Activated CD8-positive, alpha-beta memory T cell treated with anti-CD3 and anti-CD28 coated beads for 1 hour (primary cell): ENCODE measurements at regions not wholly inside any gene's neighbourhood (a gene's known extent, or its start where the extent isn't known, plus 50 kb on each side); places are given as distances from the start of the nearest gene placed in this dataset.

ENCODE experiments used
- DNase-seq, 2 donors: peaks; one replicate each; pipeline ENCODE4 v3.0.0-alpha.2; 2020; ENCODE audit warnings: low read depth in 1 of 2; ENCODE audit errors: extremely low read depth in 1 of 2

DNA sequence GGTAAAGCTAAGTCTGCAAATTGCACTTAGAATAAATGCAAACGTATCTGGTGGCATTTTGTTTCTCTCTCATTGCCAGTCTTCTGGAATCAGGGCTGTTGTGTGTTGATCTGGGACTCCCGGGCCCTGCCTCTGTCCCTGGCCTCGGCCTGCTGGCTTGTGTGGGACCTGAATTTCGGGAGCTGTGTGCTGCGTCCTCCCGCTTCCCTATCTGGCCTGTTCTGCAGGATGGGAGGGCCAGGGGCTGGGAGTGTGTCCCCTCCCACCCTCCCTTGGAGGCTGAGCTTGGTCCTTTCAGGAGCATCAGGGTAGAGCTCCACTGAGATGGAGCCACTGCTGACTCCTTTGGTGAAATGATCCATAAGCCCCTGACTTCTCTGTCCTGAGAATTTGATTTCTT, 118.5 kb downstream of the ACKR3 start:
- DNase-seq = no peak

DNA sequence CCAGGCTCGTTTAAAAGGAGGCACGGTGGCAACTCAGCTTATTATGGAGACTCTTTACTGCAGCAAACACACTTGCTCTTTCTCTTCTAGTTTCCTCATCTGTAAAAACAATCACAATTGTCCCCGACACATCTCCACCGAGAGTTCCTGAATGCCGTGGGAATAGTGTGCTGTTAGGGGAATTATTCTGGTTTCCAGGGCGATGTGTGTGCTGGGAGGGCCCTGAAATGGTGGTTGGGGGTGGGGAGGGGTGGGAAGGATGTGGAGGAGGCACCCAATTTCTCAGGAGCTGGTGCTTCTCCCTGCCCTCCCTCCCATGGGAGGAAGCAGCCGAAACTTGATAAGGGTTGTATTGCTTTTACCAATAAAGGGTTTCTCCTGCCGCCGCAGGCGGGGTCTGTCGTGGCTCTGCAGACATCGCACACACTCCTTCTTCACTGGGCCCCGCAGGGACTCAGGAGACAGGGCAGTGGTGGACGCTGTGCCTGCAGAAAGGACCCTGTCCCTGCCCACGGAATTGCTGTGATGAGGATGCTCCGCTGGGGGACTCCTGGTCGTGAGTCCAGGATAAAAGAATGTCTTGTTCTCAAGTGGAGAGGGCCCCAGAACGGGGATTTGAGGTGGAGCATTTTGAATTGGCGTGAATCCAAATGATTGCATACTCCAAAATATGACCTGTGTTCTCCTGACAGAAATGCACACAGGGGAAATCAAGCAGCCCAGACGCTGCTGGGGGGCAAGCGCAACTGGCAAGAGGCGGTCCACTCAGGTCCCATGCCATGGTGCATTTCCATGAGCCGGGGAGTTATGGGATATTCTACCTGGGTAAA, 119.2 kb downstream of the ACKR3 start:
- no peak for DNase-seq

DNA sequence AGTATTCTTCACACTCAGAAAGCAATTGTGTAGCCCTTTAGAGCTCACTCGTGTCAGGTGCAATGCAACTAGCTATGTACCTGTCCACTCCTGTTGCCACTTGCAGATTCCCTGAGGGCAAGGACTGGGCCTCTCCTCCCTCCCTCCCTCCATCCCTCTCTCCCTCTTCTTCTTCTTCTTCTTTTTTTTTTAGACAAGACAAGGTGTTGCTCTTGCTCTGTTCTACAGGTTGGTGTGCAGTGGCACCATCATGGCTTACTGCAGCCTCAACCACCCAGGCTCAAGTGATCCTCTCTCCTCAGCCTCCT, 119.7 kb downstream of the ACKR3 start:
- no peak for DNase-seq

DNA sequence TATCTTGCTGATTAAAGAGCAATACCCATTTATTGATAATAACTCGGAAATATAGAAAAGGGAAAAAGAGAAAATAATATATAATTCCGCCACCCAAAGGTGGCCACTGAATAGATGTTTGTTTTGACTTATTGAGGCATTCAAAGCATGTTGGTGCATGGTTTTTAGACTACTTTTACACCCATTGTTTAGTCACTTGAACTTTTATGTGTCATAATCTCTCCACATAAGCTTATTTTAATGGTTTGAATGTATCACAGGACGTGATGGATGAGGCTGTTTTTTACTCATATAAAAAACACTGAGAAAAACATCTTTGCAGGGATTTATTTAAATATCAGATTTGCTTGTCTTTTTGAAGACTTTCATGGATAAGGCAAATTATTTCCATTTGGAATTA, 120.4 kb downstream of the ACKR3 start:
- no peak for DNase-seq

DNA sequence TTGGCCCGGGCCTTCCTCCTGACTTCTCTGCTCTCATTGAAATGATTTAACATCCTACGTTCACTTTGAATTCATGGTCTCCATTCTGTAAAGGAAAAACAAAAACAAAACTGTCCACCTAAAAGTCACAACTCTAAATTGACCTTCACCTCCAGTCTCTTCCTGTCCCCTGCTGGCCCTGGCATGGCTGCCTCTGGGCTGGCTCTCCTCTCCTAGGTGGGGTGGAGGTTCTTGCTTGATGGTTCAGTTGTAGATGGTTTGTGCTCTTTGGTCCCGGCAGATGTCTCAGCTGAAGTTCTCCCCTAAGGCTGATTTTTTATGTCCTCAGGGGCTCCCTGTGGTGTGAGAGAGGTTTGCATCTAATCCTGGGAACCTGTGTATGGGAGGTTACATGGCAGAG, 121.1 kb downstream of the ACKR3 start:
- DNase-seq = no peak

DNA sequence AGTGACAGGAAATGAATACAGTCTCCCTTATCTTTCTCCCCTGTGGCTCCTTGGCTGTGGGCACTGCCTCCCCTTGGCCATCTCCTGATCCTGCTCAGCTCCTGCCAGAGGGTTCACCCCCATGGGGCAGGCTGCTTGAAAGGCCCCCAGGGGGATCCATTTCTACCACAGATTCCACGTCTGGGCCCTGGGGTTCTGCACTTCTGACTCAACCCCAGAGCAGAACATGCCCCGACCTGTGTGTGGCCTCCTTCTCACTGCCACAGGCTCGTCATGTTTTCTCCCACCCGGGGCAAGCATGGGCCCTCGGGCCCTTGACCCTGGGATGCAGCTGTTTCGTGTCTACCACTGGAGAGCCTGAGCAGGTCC, 122.2 kb downstream of the ACKR3 start:
- no peak for DNase-seq

DNA sequence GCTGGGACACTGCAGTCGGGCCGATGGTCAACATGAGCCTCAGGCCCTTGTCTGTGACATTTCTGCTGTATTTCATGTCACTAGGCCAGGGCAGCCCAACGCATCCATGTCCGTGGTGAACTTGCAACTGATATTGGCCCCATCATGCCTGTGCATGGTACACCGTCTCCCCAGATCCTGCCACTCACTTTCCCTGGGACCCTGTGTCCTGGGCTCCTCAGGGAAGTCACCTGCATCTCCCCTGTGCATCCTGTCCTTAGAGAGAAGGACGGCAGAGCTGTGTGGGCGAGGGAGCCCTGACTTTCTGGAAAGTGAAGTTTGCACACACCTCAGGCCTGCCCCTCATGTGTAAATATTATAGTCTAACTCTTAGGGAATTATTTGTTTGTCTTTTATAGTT, 123.3 kb downstream of the ACKR3 start:
- no peak for DNase-seq

DNA sequence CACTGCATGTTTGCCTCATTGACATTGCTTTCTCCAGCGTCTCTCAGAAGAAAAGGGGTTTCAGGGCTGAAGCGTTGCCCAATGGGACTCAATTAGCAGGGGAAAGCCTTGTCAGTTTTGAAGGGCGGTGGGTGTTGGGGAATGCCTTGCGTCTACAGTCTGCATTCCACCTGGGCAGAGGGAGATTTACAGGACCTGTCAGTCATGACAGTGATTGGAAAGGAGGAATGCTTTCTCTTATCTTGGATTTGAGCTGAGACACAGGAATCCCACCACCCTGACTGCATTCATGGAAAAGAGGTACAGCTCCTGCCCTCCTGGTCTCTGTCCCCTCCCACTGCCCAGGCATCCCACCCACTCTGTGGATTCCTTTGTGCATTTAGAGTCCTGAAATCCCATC, 123.9 kb downstream of the ACKR3 start:
- no peak for DNase-seq

DNA sequence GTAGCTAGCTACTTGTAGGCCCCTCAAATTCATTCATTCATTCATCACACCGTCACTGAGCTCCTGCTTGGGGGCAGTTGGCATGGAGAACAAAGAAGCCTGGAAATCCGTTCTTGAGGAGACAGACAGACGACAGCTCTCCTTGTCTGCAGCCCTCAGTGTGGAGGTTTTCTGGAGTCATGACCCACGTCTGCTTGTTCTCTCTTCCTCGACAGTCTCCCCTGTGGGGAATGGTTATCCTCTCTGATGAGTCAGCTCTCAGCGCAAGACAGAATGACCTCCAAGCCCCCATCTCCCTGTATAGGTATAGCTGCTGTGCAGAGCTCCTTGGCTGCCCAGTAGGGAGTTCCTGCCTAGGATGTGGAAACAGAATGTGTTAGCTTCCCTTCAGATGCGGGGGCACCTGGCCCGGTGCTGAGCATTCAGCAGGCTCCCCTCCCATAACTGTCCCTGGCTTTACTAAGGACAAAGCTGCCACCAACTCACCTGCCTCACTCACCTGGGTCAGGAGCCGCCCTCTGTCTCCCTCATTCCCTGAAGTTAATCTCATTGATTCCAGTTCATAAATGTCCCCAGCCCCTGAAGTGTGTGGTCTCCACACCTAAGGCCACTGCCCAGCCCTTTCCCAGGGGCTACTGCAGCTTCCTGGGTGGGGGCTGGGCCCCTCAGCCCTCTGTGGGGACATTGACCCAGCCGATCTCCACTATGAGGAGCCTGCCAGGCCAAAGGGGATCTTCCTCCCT, 124.7 kb downstream of the ACKR3 start:
- DNase-seq = no peak

DNA sequence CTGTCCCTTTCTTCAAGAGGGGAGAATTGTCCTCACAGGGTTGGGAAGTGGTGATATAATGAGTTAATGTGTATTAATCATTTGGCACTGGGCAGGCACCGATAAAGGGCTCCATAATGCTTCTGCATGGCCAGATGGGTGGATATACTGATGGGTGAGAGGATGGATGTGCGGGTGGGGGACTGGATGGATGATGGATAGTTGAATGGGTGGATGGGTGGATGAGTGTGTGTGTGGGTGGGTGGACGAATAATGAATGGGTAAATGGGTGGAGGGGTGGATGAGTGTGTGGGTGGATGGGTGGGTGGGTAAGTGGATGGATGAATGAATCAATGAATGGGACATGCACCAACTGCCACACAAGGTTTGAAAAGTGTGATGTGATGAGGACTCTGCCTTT, 127.2 kb downstream of the ACKR3 start:
- no peak for DNase-seq

DNA sequence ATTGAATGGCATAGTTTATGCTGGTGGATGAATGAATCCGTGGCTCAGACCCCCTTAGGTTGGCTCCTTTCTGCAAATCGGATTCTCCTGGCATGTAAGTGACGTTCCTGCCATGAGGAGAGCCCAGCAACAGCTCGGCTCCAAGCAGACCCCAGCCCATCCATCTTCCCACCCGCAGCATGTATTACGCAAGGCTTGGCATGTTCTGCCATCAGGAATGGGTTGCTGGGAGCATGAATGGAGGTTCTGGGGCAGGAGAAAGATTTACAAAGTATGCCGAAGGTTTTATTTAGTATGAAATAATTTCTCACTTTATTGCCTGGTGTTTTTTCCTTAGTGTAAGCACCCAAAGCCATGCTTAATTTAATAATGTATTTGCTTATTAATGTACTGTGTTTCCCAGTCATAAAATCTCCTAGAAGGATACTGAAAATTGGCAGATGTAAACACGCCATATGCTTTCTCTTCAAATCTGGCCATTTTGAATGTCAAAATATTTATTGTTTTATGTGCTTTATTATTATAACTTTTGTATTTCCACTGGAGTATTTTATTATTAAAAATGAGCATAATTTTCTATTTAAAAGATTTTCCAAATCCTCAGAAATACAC, 128.5 kb downstream of the ACKR3 start:
- DNase-seq = no peak

DNA sequence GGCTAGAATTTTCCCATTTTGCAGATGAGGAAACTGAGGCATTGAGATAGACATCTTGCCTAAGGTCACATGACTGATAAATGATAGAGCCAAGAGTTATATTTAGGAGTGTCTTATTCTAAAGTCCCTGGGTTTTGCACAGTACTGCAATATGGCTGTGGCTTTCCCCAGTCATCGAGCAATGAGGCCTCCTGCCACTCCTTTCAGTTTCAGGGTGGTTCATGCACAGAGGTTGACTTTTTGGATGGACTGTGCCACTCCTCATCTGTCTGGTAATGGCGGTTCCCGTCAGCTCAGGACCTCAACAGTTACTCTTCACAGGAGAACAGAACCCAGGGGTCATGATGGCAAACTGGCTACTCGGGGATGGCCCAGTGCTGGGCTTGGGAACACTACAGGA, 131.1 kb downstream of the ACKR3 start:
- no peak for DNase-seq

DNA sequence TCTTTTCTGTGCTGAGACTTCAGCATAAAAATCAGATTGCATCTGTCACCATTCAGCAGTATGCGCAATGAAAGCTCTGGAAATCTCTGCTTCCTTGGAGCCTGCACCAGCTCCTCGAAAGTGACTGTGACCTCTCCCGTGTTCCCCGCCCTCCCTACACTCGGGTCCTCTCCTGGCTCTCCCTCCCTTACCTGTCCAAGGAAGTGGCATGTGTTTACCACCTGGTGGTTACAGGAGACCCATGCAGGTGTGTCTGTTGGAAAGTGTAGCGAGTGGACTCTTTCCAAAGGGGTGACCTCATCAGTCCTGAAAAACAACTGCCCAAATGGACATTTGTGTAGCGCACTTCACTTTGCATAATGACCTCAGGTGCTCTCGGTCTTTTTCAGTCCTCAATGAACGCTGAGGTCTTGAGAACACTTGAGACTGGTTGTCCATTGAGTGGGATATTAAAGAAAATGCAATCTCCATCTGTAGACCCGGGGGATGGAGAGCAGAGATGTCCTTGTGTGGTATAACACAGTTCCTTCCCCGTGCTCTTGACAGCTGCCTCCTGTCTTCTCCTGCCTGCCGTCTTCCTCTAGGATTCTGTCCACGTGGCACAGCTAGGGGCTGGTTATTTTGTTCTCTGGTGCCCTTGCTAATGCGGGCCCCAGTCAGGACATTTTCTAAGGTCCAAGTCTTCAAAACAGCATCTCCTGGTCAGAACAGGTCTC, 133.2 kb downstream of the ACKR3 start:
- DNase-seq = no peak

DNA sequence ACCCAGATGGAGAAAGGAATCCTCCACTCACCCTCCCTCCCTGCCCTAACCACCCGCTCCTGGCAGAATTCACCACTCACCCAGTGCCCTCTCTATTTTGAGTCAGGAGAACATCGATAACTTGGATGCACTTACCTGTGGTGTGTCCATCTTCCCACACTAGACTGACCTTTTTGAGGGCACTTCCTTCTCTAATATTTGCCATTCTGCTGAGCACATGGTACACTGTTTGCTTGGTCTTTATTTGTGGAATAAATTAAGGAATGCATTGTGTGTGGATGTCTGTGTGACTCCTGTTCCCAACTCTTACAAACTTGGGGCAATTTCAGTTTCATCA, 133.7 kb downstream of the ACKR3 start:
- no peak for DNase-seq

DNA sequence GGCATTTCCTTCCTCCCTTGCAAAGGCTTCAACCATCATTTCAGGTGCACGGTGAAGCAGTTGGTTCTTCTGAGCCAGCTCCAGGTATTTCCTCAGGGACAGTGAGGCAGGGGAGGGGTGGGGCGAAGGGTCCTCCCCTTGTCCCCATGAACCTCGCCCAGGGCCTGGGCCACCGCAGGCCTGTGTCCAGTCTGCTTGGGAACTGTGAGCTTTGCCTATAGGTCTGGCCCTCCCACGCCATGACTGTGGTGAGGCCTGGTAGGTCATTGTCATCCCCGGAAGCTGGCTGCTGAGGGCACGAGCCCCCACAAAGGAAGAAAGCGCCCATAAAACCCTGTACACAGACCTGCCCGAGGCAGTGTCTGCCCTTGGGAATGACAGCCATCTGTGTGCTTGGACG, 134.3 kb downstream of the ACKR3 start:
- DNase-seq = no peak

DNA sequence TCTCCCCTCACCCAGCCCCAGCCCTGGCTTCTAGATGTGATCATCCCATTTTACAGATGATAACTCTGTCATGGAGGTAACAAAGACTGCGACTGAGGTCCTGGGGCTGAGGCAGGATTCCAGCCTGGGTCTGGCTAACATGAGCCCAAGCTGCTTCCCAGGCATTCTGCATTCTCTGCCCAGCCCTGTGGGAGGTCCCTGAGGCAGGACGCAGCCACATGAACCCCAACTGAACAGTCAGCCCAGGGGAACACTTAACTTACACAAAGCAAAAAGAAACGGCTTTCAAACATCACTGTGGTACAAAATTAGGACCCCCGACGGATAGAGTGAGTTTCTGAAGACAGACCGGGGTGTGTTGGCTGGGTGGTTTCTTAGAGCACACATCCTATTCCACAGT, 135.3 kb downstream of the ACKR3 start:
- no peak for DNase-seq

DNA sequence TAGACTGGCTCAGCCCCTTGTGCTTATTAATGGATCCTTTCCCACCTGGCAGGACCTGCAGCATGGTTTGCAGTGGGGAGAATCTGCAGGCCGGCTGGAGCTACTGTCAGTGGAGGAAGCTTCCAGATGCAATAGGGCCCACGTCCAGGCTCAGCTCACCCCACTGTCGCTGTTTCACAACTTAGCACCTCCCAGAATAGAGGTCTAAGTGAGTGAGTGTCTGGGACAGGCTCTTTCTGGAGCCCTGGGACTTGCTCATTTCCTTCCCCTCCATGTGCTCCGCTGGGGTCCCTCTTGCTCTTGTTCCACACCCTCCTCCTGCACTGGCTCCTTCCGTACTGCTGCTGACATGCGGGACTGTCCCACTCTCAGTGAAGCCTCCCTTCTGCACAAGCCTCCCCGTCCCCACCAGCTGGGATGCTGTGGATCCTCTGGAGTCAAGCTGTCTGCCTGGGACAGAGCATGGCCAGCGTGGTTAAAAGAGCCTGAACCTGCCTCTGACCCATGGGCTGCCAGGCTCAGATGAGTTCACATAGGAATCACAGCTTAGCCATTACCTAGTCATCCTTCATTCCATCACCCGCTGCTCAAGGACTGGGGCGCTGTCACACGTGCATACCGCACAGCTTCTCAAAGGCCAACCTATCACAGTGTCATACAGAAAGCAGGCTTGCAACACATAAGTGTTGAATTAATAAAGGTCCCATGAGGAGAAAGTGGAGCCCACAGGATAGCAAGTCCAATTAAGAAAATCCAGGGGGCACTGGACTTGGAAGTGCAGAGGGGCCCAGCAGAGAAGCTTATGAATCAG, 135.9 kb downstream of the ACKR3 start:
- no peak for DNase-seq

DNA sequence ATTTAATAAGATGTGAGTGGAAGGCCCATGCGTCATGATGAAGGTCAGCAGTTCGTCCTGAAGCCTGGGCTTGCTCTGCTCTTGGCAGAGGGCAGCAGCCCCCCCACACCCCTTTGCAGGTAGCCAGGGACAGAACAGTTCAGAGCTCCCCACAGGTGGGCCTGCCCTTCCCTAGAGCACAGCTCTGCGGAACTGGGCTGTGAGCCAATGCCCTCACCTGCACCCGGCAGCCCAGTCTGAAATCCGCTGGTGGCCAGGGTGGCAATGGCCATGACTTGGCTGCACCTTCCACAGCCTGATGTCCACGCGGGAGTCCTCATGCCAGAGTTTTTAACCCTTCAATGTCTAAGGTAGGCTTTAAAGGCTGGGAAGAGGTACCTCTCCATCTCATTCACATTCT, 136.7 kb downstream of the ACKR3 start:
- no peak for DNase-seq

DNA sequence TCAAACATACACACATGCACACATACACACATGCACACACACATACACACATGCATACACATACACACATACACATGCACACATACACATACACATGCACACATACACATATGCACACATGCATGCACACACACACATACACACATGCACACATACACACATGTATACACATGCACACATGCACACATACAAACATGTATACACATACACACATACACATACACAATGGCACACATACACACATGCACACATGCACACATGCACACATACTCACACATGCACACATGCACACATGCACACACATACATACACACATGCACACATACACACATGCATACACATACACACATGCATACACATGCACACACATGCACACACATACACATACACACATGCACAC, 137.2 kb downstream of the ACKR3 start:
- no peak for DNase-seq

DNA sequence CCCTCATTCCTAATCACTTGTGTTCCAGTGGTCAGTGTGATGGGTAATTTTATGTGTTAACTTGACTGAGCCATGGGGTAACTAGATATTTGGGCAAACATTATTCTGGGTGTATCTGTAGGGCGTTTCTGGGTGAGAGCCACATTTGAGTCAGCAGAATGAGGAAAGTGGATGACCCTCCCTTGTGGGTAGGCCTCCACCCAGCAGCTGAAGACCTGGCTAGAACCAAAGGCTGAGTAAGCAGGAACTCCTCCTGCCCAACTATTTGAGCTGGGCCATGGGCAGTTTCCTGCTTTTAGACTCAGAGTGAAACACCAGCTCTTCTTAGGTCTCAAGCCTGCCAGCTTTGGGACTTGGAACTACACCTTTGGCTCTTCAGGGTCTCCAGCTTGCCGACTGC, 141.8 kb downstream of the ACKR3 start:
- no peak for DNase-seq

DNA sequence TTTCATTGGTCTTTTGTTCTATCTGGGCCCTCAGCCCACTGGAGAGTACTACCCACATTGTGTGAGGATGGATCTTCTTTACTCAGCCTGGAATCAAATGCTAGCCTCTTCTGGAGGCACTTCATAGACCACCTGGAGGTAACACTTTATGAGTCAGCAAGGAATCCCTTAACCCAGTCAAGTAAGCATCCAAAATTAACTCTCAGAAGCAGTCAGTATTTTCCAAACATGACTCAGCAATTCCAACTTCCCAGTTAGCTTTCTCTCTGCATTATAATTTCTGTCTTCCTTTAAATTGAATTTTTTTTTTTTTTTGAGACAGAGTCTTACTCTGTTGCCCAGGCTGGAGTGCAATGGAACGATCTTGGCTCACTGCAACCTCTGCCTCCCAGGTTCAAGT, 142.7 kb downstream of the ACKR3 start:
- DNase-seq = no peak
